Esophagus muscularis mucosa (tissue), 3 donors: ENCODE measurements at regions not wholly inside any gene's neighbourhood (a gene's known extent, or its start where the extent isn't known, plus 50 kb on each side); places are given as distances from the start of the nearest gene placed in this dataset.

ENCODE experiments used
- POLR2A ChIP-seq: fragments of 450-650 bp; IDR thresholded peaks from one replicate; pipeline ENCODE4 v1.6.1; 2017; ENCODE audit warnings: antibody characterized with exemption, moderate library complexity, mild to moderate bottlenecking, low read depth
- POLR2AphosphoS5 ChIP-seq, 2 donors: sonication (generic); formaldehyde crosslinking; IDR thresholded peaks; one replicate each; pipeline ENCODE4 v1.6.1; 2017; ENCODE audit warnings: antibody characterized with exemption in 2 of 2
- TF ChIP-seq, protein P1 (sequence below), 3 experiments: fragments of 200-600 bp in 2 of 3; fragments of 450-650 bp in 1 of 3; sonication (generic) in 2 of 3; IDR thresholded peaks; one replicate each; pipeline ENCODE4 v1.5.1; 2017 to 2019; ENCODE audit warnings: antibody characterized with exemption in 3 of 3, mild to moderate bottlenecking in 2 of 3, moderate library complexity in 1 of 3

DNA sequence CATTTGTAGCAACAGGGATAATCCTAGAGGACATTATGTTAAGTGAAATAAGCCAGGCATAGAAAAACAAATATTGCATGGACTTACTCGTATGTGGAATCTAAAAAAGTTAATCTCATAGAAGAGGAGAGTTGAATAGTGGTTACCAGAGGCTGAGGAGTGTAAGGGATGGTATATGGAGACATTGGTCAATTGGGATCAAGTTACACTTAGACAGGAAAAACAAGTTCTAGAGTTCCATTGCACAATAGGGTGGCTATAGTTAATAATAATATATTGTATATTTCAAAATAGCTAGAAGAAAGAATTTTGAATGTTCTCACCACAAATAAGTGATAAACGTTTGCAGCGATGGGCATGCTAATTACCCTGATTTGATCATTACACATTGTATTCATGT is 354.6 kb downstream of the SEC16B start:
- TF ChIP-seq, protein P1, sequence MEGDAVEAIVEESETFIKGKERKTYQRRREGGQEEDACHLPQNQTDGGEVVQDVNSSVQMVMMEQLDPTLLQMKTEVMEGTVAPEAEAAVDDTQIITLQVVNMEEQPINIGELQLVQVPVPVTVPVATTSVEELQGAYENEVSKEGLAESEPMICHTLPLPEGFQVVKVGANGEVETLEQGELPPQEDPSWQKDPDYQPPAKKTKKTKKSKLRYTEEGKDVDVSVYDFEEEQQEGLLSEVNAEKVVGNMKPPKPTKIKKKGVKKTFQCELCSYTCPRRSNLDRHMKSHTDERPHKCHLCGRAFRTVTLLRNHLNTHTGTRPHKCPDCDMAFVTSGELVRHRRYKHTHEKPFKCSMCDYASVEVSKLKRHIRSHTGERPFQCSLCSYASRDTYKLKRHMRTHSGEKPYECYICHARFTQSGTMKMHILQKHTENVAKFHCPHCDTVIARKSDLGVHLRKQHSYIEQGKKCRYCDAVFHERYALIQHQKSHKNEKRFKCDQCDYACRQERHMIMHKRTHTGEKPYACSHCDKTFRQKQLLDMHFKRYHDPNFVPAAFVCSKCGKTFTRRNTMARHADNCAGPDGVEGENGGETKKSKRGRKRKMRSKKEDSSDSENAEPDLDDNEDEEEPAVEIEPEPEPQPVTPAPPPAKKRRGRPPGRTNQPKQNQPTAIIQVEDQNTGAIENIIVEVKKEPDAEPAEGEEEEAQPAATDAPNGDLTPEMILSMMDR (IDR thresholded peaks at IDR 0.05), result no peak
- TF ChIP-seq POLR2AphosphoS5 (IDR thresholded peaks at IDR 0.05) (no peak), POLR2A (no peak)
